Suprapubic skin (tissue), 3 donors: ENCODE measurements at regions not wholly inside any gene's neighbourhood (a gene's known extent, or its start where the extent isn't known, plus 50 kb on each side); places are given as distances from the start of the nearest gene placed in this dataset.

Experiments used
- CTCF ChIP-seq, 2 donors: fragments of 200-600 bp in 1 of 2; fragments of 450-650 bp in 1 of 2; sonication (generic) in 1 of 2; IDR thresholded peaks; one replicate each; pipeline ENCODE4 v1.5.1; 2016 to 2019; ENCODE audit warnings: antibody characterized with exemption in 2 of 2, mild to moderate bottlenecking in 1 of 2, moderate library complexity in 1 of 2
- POLR2A ChIP-seq, 2 donors: fragments of 450-650 bp; IDR thresholded peaks; one replicate each; pipeline ENCODE4 v1.6.1; 2017; ENCODE audit warnings: antibody characterized with exemption in 2 of 2, mild to moderate bottlenecking in 2 of 2, moderate library complexity in 2 of 2

GRCh38 chr21:25081096-25081495 lies 526.2 kb downstream of the MRPL39 start:
- TF ChIP-seq CTCF (IDR thresholded peaks at IDR 0.05) (no peak), POLR2A (IDR thresholded peaks at IDR 0.05) (no peak)
